H9 (cell line): ENCODE measurements at regions not wholly inside any gene's neighbourhood (a gene's known extent, or its start where the extent isn't known, plus 50 kb on each side); places are given as distances from the start of the nearest gene placed in this dataset.

ENCODE experiments used
- DNase-seq: peaks from one replicate; pipeline ENCODE4 v3.0.0-alpha.2; 2017
- H2AFZ ChIP-seq: one replicate; pipeline ENCODE4 v1.6.1; 2013; ENCODE audit warnings: mild to moderate bottlenecking, low read length, control low read depth, moderate library complexity
- H2AK5ac ChIP-seq: 2 replicates; pipeline ENCODE4 v1.6.1; 2013; ENCODE audit warnings: low read length, control low read depth, mixed read lengths; ENCODE audit not compliant: insufficient read length
- H2BK120ac ChIP-seq: one replicate; pipeline ENCODE4 v1.6.1; 2013; ENCODE audit warnings: low read depth, mild to moderate bottlenecking, low read length, control low read depth, inconsistent platforms; ENCODE audit not compliant: poor library complexity, severe bottlenecking
- H2BK12ac ChIP-seq: 2 replicates; pipeline ENCODE4 v1.6.1; 2013; ENCODE audit warnings: low read length, control low read depth, mixed read lengths, low read depth; ENCODE audit not compliant: insufficient read length
- H2BK15ac ChIP-seq: 2 replicates; pipeline ENCODE4 v1.6.1; 2013; ENCODE audit warnings: low read depth, low read length, control low read depth
- H2BK20ac ChIP-seq: one replicate; pipeline ENCODE4 v1.6.1; 2013; ENCODE audit warnings: low read depth, mild to moderate bottlenecking, low read length, control low read depth, inconsistent platforms; ENCODE audit not compliant: poor library complexity, severe bottlenecking
- H2BK5ac ChIP-seq: 2 replicates; pipeline ENCODE4 v1.6.1; 2013; ENCODE audit warnings: low read length, control low read depth, mixed read lengths; ENCODE audit not compliant: insufficient read length
- H3K14ac ChIP-seq: 2 replicates; pipeline ENCODE4 v1.6.1; 2013; ENCODE audit warnings: low read length, control low read depth; ENCODE audit not compliant: insufficient read depth
- H3K18ac ChIP-seq: 2 replicates; pipeline ENCODE4 v1.6.1; 2013; ENCODE audit warnings: low read depth, mild to moderate bottlenecking, mixed read lengths, low read length, control low read depth; ENCODE audit not compliant: insufficient read length
- H3K23ac ChIP-seq: 2 replicates; pipeline ENCODE4 v1.6.1; 2013; ENCODE audit warnings: low read length, control low read depth, mixed read lengths, low read depth; ENCODE audit not compliant: insufficient read length
- H3K23me2 ChIP-seq: 2 replicates; pipeline ENCODE4 v1.6.1; 2013; ENCODE audit warnings: low read depth, mild to moderate bottlenecking, mixed read lengths, low read length, control low read depth; ENCODE audit not compliant: insufficient read length, poor library complexity, severe bottlenecking
- H3K27ac ChIP-seq: 2 replicates; pipeline ENCODE4 v1.5.1; 2013; ENCODE audit warnings: low read length, control low read depth, mixed read lengths, low read depth; ENCODE audit not compliant: insufficient read length
- H3K27me3 ChIP-seq: 2 replicates; pipeline ENCODE4 v1.6.1; 2013; ENCODE audit warnings: low read length, control low read depth, inconsistent platforms; ENCODE audit not compliant: insufficient read depth
- H3K4ac ChIP-seq: 2 replicates; pipeline ENCODE4 v1.6.1; 2013; ENCODE audit warnings: low read depth, mild to moderate bottlenecking, control low read depth, inconsistent platforms, low read length, moderate library complexity
- H3K4me1 ChIP-seq: 2 replicates; pipeline ENCODE4 v1.6.1; 2013; ENCODE audit warnings: low read length, control low read depth, inconsistent platforms; ENCODE audit not compliant: insufficient read depth
- H3K4me2 ChIP-seq: 2 replicates; pipeline ENCODE4 v1.6.1; 2013; ENCODE audit warnings: low read length, control low read depth, mixed read lengths; ENCODE audit not compliant: insufficient read length, insufficient read depth
- H3K56ac ChIP-seq: 2 replicates; pipeline ENCODE4 v1.6.1; 2013; ENCODE audit warnings: low read depth, mild to moderate bottlenecking, mixed read lengths, low read length, control low read depth; ENCODE audit not compliant: insufficient read length
- H3K79me1 ChIP-seq: 2 replicates; pipeline ENCODE4 v1.6.1; 2013; ENCODE audit warnings: low read depth, mild to moderate bottlenecking, moderate library complexity, low read length, control low read depth, inconsistent platforms; ENCODE audit not compliant: insufficient read depth, poor library complexity, severe bottlenecking
- H3K79me2 ChIP-seq: 2 replicates; pipeline ENCODE4 v1.6.1; 2013; ENCODE audit warnings: low read length, control low read depth, inconsistent platforms; ENCODE audit not compliant: insufficient read depth
- H3K9ac ChIP-seq: 2 replicates; pipeline ENCODE4 v1.6.1; 2013; ENCODE audit warnings: low read length, control low read depth, mixed read lengths; ENCODE audit not compliant: insufficient read length; ENCODE audit errors: extremely low read depth
- H3K9me3 ChIP-seq: one replicate; pipeline ENCODE4 v1.6.1; 2013; ENCODE audit warnings: low read depth, low read length, inconsistent platforms; ENCODE audit not compliant: control insufficient read depth
- H3T11ph ChIP-seq: one replicate; pipeline ENCODE4 v1.6.1; 2013; ENCODE audit warnings: mild to moderate bottlenecking, low read length, control low read depth, inconsistent platforms
- H4K20me1 ChIP-seq: one replicate; pipeline ENCODE4 v1.6.1; 2013; ENCODE audit not compliant: control insufficient read depth, insufficient read length, insufficient read depth
- H4K5ac ChIP-seq: 2 replicates; pipeline ENCODE4 v1.6.1; 2013; ENCODE audit warnings: low read depth, mild to moderate bottlenecking, mixed read lengths, low read length, control low read depth; ENCODE audit not compliant: insufficient read length
- H4K8ac ChIP-seq: replicated peaks from 2 replicates; pipeline ENCODE4 v1.6.1; 2013; ENCODE audit warnings: low read length, control low read depth, mixed read lengths, low read depth; ENCODE audit not compliant: insufficient read length
- H4K91ac ChIP-seq: 2 replicates; pipeline ENCODE4 v1.6.1; 2013; ENCODE audit warnings: low read depth, mild to moderate bottlenecking, moderate library complexity, mixed read lengths, low read length, control low read depth; ENCODE audit not compliant: insufficient read length
- H3K27ac Mint-ChIP-seq, 3 experiments: 2 replicates in 2 of 3; 3 replicates in 1 of 3; pipeline ENCODE4 v1.8.0; 2020 to 2021; ENCODE audit warnings: mixed read lengths in 3 of 3, mild to moderate bottlenecking in 1 of 3, moderate library complexity in 1 of 3
- H3K27me3 Mint-ChIP-seq: 2 replicates; pipeline ENCODE4 v1.8.0; 2021; ENCODE audit warnings: low read depth, mild to moderate bottlenecking, moderate library complexity, mixed read lengths
- H3K36me3 Mint-ChIP-seq, 3 experiments: 2 replicates in 2 of 3; 3 replicates in 1 of 3; pipeline ENCODE4 v1.8.0; 2020 to 2021; ENCODE audit warnings: low read depth in 3 of 3, mixed read lengths in 3 of 3; ENCODE audit not compliant: insufficient read depth in 1 of 3
- H3K4me1 Mint-ChIP-seq, 2 experiments: 2 replicates each; pipeline ENCODE4 v1.8.0; 2020; ENCODE audit warnings: mixed read lengths in 2 of 2
- H3K4me3 Mint-ChIP-seq, 2 experiments: 2 replicates in 1 of 2; 3 replicates in 1 of 2; pipeline ENCODE4 v1.8.0; 2020 to 2021; ENCODE audit warnings: mild to moderate bottlenecking in 2 of 2, mixed read lengths in 2 of 2, moderate library complexity in 1 of 2
- H3K9me3 Mint-ChIP-seq, 2 experiments: 2 replicates in 1 of 2; 3 replicates in 1 of 2; pipeline ENCODE4 v1.8.0; 2020; ENCODE audit warnings: mild to moderate bottlenecking in 2 of 2, mixed read lengths in 2 of 2, moderate library complexity in 1 of 2
- CTCF ChIP-seq: fragments of 200-600 bp; sonication (generic); conservative IDR thresholded peaks from 3 replicates; pipeline ENCODE4 v1.8.0; 2021; ENCODE audit warnings: antibody characterized with exemption, mild to moderate bottlenecking
- WGBS: extraction: QIAGEN DNeasy Blood & Tissue Kit; methylation state at CpG from one replicate; pipeline ENCODE4 v1.1.7; 2013; ENCODE audit warnings: missing lambda C conversion rate, low lambda C conversion rate, mixed read lengths; ENCODE audit not compliant: insufficient read length; ENCODE audit errors: extremely low coverage; 5-methylcytosine and 5-hydroxymethylcytosine counted together

- Mint-ChIP-seq H3K27ac (no peak overlapping the region), H3K36me3 (no peaks in the 10 kb centered on the region), H3K4me1 (no peaks in the 10 kb centered on the region), H3K4me3 (no peak overlapping the region), H3K27me3 (no peaks in the 10 kb centered on the region; the same call in 1 of the 2 replicates), H3K9me3 (no peaks in the 10 kb centered on the region)
- H3K4me1 ChIP-seq = no peaks in the 10 kb centered on the region
- H4K20me1 ChIP-seq = no peaks in the 10 kb centered on the region
- H3K23ac ChIP-seq = no peak overlapping the region
- no peaks in the 10 kb centered on the region for H3K79me1 ChIP-seq
- H3T11ph ChIP-seq = no peak overlapping the region
- H3K56ac ChIP-seq = no peak overlapping the region
- H3K9ac ChIP-seq = no peak overlapping the region
- H2BK12ac ChIP-seq = no peak overlapping the region
- H4K91ac ChIP-seq = no peak overlapping the region
- H3K9me3 ChIP-seq = no peaks in the 10 kb centered on the region
- WGBS = no CpG with 5 or more reads among the region's 1 CpG
- H3K27me3 ChIP-seq = no peaks in the 10 kb centered on the region
- H4K8ac ChIP-seq = no peak overlapping the region
- no peak overlapping the region for H2BK20ac ChIP-seq
- H3K27ac ChIP-seq = no peak overlapping the region
- H2AFZ ChIP-seq = no peak overlapping the region
- H4K5ac ChIP-seq = no peak overlapping the region
- H3K4me2 ChIP-seq = no peak overlapping the region
- no peak overlapping the region for H2BK5ac ChIP-seq
- no peaks in the 10 kb centered on the region for H3K23me2 ChIP-seq
- no peak overlapping the region for H2AK5ac ChIP-seq
- H2BK15ac ChIP-seq = no peak overlapping the region
- no peak overlapping the region for H2BK120ac ChIP-seq
- no peak for TF ChIP-seq CTCF
- H3K79me2 ChIP-seq = no peaks in the 10 kb centered on the region
- H3K18ac ChIP-seq = no peak overlapping the region
- H3K14ac ChIP-seq = no peak overlapping the region
- no peak for DNase-seq
- H3K4ac ChIP-seq = no peak overlapping the region
These were observed 136.2 kb downstream of the ZC3H11B start for GRCh38 chr1:219476716-219477115.
